K562 (cell line): ENCODE measurements at regions not wholly inside any gene's neighbourhood (a gene's known extent, or its start where the extent isn't known, plus 50 kb on each side); places are given as distances from the start of the nearest gene placed in this dataset.

Source experiments
- ATAC-seq: fragments of 200-7000 bp; cut with Tn5 transposase; 3 replicates; pipeline ENCODE4 v1.9.1; 2020; ENCODE audit warnings: moderate library complexity
- BruUV-seq: library from RNA; stranded (reverse); fragments of 400-500 nt; replicated peaks from 2 replicates; lab custom pipeline; 2021; lab: Mats Ljungman, UMichigan
- CTCF ChIA-PET: fragments of 300-600 bp; formaldehyde crosslinking; extraction: SDS; loops from one replicate; lab custom pipeline; 2021; ENCODE audit warnings: low intra/inter-chr PET ratio; lab: Yijun Ruan, JAX
- POLR2A ChIA-PET: fragments of 300-600, 350-650 bp; sonication (Branson Sonifier 250); formaldehyde crosslinking; extraction: SDS; loops from one replicate; lab custom pipeline; 2021; ENCODE audit warnings: antibody characterized with exemption, inconsistent platforms; lab: Yijun Ruan, JAX
- DNase-seq, 4 experiments: peaks; one replicate each; pipeline versions ENCODE4 v3.0.0 to v3.0.0-alpha.2; 2011 to 2018; ENCODE audit warnings: low spot score in 3 of 4, mixed read lengths in 3 of 4; ENCODE audit errors: extremely low read depth in 1 of 4
- FAIRE-seq: peaks from 2 replicates; lab custom pipeline; 2011; peaks lifted over from hg19 to GRCh38; lab: Jason Lieb, UNC
- H2AFZ ChIP-seq: 2 replicates; pipeline ENCODE4 v1.6.0; 2011; ENCODE audit warnings: low read depth, low read length, control low read depth, inconsistent platforms
- H3K27ac ChIP-seq: fragments of 200-600 bp; 3 replicates; pipeline ENCODE4 v1.8.0; 2011; ENCODE audit warnings: low read depth, mild to moderate bottlenecking, control low read depth, inconsistent platforms, low read length, moderate library complexity, mixed read lengths; ENCODE audit errors: extremely low read depth
- H3K27me3 ChIP-seq, 2 experiments: fragments of 300-600 bp in 1 of 2; 2 replicates in 1 of 2; 3 replicates in 1 of 2; pipeline versions ENCODE4 v1.6.0 to v1.8.0; 2011; ENCODE audit warnings: inconsistent platforms in 2 of 2, low read length in 2 of 2, mild to moderate bottlenecking in 1 of 2, mixed read lengths in 1 of 2, moderate library complexity in 1 of 2; ENCODE audit not compliant: control insufficient read depth in 2 of 2, insufficient read depth in 2 of 2
- H3K36me3 ChIP-seq: fragments of 300-600 bp; 3 replicates; pipeline ENCODE4 v1.8.0; 2011; ENCODE audit warnings: mild to moderate bottlenecking, low read length, inconsistent platforms; ENCODE audit not compliant: control insufficient read depth, insufficient read depth
- H3K4me1 ChIP-seq, 2 experiments: fragments of 200-600 bp in 1 of 2; replicated peaks in 1 of 2; 2 replicates in 1 of 2; 3 replicates in 1 of 2; pipeline versions ENCODE4 v1.5.1 to v1.8.0; 2011; ENCODE audit warnings: inconsistent platforms in 2 of 2, low read length in 2 of 2, mild to moderate bottlenecking in 1 of 2, mixed read lengths in 1 of 2, moderate library complexity in 1 of 2; ENCODE audit not compliant: control insufficient read depth in 2 of 2, insufficient read depth in 2 of 2
- H3K4me2 ChIP-seq: 2 replicates; pipeline ENCODE4 v1.6.1; 2011; ENCODE audit warnings: low read length, control low read depth, inconsistent platforms, mixed read lengths; ENCODE audit not compliant: insufficient read depth
- H3K4me3 ChIP-seq: fragments of 200-600 bp; sonication (generic), shearing (Covaris generic); 2 replicates; pipeline ENCODE4 v1.5.1; 2016; ENCODE audit warnings: control low read depth, inconsistent platforms
- H3K79me2 ChIP-seq: fragments of 200-600 bp; 3 replicates; pipeline ENCODE4 v1.8.0; 2011; ENCODE audit warnings: low read length, inconsistent platforms; ENCODE audit not compliant: control insufficient read depth, insufficient read depth
- H3K9ac ChIP-seq, 2 experiments: 2 replicates each; pipeline versions ENCODE4 v1.6.0 to v1.6.1; 2011; ENCODE audit warnings: low read depth in 2 of 2, low read length in 2 of 2, control low read depth in 1 of 2, inconsistent platforms in 1 of 2, mild to moderate bottlenecking in 1 of 2, mixed read lengths in 1 of 2; ENCODE audit not compliant: insufficient read depth in 1 of 2
- H3K9me1 ChIP-seq: one replicate; pipeline ENCODE4 v1.6.0; 2011; ENCODE audit warnings: inconsistent platforms, mild to moderate bottlenecking, low read length, moderate library complexity; ENCODE audit not compliant: control insufficient read depth, insufficient read depth
- H3K9me3 ChIP-seq: replicated peaks from 2 replicates; pipeline ENCODE4 v1.5.1; 2011; ENCODE audit warnings: low read depth, low read length, inconsistent platforms; ENCODE audit not compliant: control insufficient read depth, insufficient read depth
- H4K20me1 ChIP-seq: replicated peaks from 2 replicates; pipeline ENCODE4 v1.6.1; 2011; ENCODE audit warnings: low read length, inconsistent platforms, mixed read lengths; ENCODE audit not compliant: control insufficient read depth, insufficient read depth
- CREM ChIP-seq: IDR thresholded peaks from 2 replicates; pipeline ENCODE4 v1.6.1; 2014; ENCODE audit warnings: antibody characterized with exemption, low read depth
- CUX1 ChIP-seq: fragments of 200-800 bp; sonication (Bioruptor generic); IDR thresholded peaks from 2 replicates; pipeline ENCODE4 v1.6.1; 2016; ENCODE audit warnings: missing genetic modification characterization, missing compliant biosample characterization
- DPF2 ChIP-seq: fragments of 450-650 bp; IDR thresholded peaks from 2 replicates; pipeline ENCODE4 v1.6.1; 2016
- ELF2 ChIP-seq: fragments of 250-450 bp; sonication (Bioruptor Pico); IDR thresholded peaks from 2 replicates; pipeline ENCODE4 v1.5.0; 2021; ENCODE audit warnings: mild to moderate bottlenecking
- EP300 ChIP-seq: IDR thresholded peaks from 2 replicates; pipeline ENCODE4 v1.6.1; 2012; ENCODE audit warnings: low read length, improper control_type of control experiment
- HES1 ChIP-seq: fragments of 450-650 bp; IDR thresholded peaks from 2 replicates; pipeline ENCODE4 v1.6.1; 2016; ENCODE audit warnings: low read depth, mild to moderate bottlenecking, moderate library complexity
- NFATC3 ChIP-seq: fragments of 450-650 bp; IDR thresholded peaks from 2 replicates; pipeline ENCODE4 v1.6.1; 2017; ENCODE audit warnings: mild to moderate bottlenecking
- OTX1 ChIP-seq: fragments of 450-650 bp; formaldehyde crosslinking; IDR thresholded peaks from 2 replicates; pipeline ENCODE4 v1.4.0; 2022; ENCODE audit warnings: mild to moderate bottlenecking
- SP2 ChIP-seq: IDR thresholded peaks from 2 replicates; pipeline ENCODE4 v1.6.1; 2011; ENCODE audit warnings: mild to moderate bottlenecking, low read depth, low read length, moderate library complexity; ENCODE audit not compliant: poor library complexity, severe bottlenecking; ENCODE audit errors: extremely low read depth
- ZNF239 ChIP-seq: fragments of 250-450 bp; sonication (Bioruptor Pico); IDR thresholded peaks from 2 replicates; pipeline ENCODE4 v1.4.0; 2020; ENCODE audit warnings: mild to moderate bottlenecking
- ZNF512 ChIP-seq: IDR thresholded peaks from 2 replicates; pipeline ENCODE4 v1.6.1; 2016; ENCODE audit warnings: missing genetic modification characterization, missing compliant biosample characterization
- in situ Hi-C: fragments of 300-500 bp; cut with MboI; formaldehyde crosslinking; loops from 4 replicates; pipeline ENCODE4 v1.15.0; 2018; ENCODE audit warnings: inconsistent platforms, mixed read lengths
- intact Hi-C: fragments of 100-400 bp; cut with micrococcal nuclease; formaldehyde crosslinking; loops from 2 replicates; pipeline ENCODE4 v1.14.2; 2022

GRCh38 chrX:43087830-43088229 lies 309.9 kb upstream of the PPP1R2C start:
- no peaks in the 10 kb centered on the region for H3K36me3 ChIP-seq
- no peak overlapping the region for H3K4me3 ChIP-seq
- no peak for TF ChIP-seq SP2
- TF ChIP-seq CUX1 (CRISPR knock-in tag), result no peak
- no peak for TF ChIP-seq NFATC3
- no peak for TF ChIP-seq DPF2
- TF ChIP-seq HES1, result no peak
- TF ChIP-seq EP300, result no peak
- TF ChIP-seq ZNF512 (tag), result no peak
- TF ChIP-seq CREM, result no peak
- TF ChIP-seq ELF2 (CRISPR knock-in tag), result no peak
- no peak for TF ChIP-seq OTX1
- TF ChIP-seq ZNF239 (CRISPR knock-in tag), result no peak
- ChIA-PET POLR2A (no interaction called here), CTCF (no interaction called here)
- ATAC-seq (no peak), DNase-seq (no peak), FAIRE-seq (no peak)
- H3K27ac ChIP-seq, result no peak overlapping the region
- H4K20me1 ChIP-seq, result no peaks in the 10 kb centered on the region
- no peaks in the 10 kb centered on the region for H3K9me1 ChIP-seq
- H3K9ac ChIP-seq, result no peak overlapping the region
- no peak overlapping the region for H3K4me2 ChIP-seq
- no peaks in the 10 kb centered on the region for H3K27me3 ChIP-seq
- in situ Hi-C loops (no loop called here), intact Hi-C loops (no loop called here)
- H3K79me2 ChIP-seq, result no peaks in the 10 kb centered on the region
- no peak overlapping the region for H2AFZ ChIP-seq
- no TSS peak for BruUV-seq
- no peaks in the 10 kb centered on the region for H3K4me1 ChIP-seq
- no peaks in the 10 kb centered on the region for H3K9me3 ChIP-seq
